ENCODE measurements at regions not wholly inside any gene's neighbourhood (a gene's known extent, or its start where the extent isn't known, plus 50 kb on each side); places are given as distances from the start of the nearest gene placed in this dataset.

DNA sequence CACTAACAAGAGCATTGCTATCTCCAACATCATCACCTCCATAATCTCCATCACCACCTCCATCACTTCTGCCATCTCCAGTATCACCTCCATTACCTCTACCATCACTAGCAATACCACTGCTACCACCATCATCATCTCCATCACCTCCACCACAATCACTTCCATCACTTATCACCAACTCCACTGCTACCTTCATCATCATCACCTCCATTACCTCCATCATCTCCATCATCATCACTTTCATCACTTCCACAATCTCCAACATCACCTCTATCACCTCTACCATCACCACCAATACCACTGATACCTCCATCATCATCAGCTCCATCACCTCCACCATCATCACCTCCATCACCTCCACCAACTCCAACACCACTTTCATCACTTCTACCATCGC is 102.4 kb upstream of the TMEM132C start:
- TF ChIP-seq, protein P1, sequence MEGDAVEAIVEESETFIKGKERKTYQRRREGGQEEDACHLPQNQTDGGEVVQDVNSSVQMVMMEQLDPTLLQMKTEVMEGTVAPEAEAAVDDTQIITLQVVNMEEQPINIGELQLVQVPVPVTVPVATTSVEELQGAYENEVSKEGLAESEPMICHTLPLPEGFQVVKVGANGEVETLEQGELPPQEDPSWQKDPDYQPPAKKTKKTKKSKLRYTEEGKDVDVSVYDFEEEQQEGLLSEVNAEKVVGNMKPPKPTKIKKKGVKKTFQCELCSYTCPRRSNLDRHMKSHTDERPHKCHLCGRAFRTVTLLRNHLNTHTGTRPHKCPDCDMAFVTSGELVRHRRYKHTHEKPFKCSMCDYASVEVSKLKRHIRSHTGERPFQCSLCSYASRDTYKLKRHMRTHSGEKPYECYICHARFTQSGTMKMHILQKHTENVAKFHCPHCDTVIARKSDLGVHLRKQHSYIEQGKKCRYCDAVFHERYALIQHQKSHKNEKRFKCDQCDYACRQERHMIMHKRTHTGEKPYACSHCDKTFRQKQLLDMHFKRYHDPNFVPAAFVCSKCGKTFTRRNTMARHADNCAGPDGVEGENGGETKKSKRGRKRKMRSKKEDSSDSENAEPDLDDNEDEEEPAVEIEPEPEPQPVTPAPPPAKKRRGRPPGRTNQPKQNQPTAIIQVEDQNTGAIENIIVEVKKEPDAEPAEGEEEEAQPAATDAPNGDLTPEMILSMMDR (IDR thresholded peaks at IDR 0.05; ENCODE audit: poor library complexity, severe bottlenecking): no peak
- TF ChIP-seq TAF1 (IDR thresholded peaks at IDR 0.05; ENCODE audit: low read depth): no peak
